ENCODE measurements at regions not wholly inside any gene's neighbourhood (a gene's known extent, or its start where the extent isn't known, plus 50 kb on each side); places are given as distances from the start of the nearest gene placed in this dataset.

- Histone ChIP-seq H3K36me3 (ENCODE audit: control insufficient read depth, insufficient read depth, low read length) (no peaks in the 10 kb centered on the region), H3K4me1 (ENCODE audit: control insufficient read depth, insufficient read depth, low read length) (no peaks in the 10 kb centered on the region), H3K9me3 (ENCODE audit: control insufficient read depth, insufficient read depth, low read length) (no peaks in the 10 kb centered on the region), H3K27me3 (ENCODE audit: control insufficient read depth, insufficient read depth, low read length) (no peaks in the 10 kb centered on the region), H3K4me3 (ENCODE audit: low read depth, low read length) (no peak overlapping the region), H3K9ac (ENCODE audit: low read depth, low read length) (no peak overlapping the region)
Measured at GRCh38 chr3:153657046-153657445, 464.1 kb upstream of the ARHGEF26 start.

- Histone ChIP-seq H3K36me3 (ENCODE audit: control insufficient read depth, insufficient read depth, low read length) (no peaks in the 10 kb centered on the region), H3K9ac (ENCODE audit: low read depth, low read length) (no peak overlapping the region), H3K9me3 (ENCODE audit: control insufficient read depth, insufficient read depth, low read length) (no peaks in the 10 kb centered on the region), H3K27me3 (ENCODE audit: control insufficient read depth, insufficient read depth, low read length) (no peaks in the 10 kb centered on the region), H3K4me1 (ENCODE audit: control insufficient read depth, insufficient read depth, low read length) (no peaks in the 10 kb centered on the region), H3K4me3 (ENCODE audit: low read depth, low read length) (no peak overlapping the region)
Measured at GRCh38 chr3:153657461-153657860, 463.7 kb upstream of the ARHGEF26 start.

DNA sequence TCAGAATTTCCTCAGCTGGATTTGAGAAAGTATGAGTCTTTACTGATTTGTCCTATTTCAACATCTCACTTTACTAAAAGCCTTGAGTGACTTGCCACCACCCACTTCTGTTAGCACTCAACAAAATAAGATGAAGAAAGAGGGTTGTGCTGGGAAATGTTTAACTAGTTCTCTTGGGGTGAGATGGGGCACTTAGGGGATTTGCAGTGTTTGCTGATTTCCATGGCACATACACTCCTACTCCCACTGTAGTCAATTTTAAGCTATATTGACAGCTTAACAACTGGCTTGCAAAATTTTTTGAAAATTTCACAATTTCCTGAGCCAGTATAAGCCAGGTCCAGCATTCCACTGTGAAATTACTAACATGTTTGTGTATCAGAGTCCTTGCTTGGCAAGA, 463.1 kb upstream of the ARHGEF26 start:
- Histone ChIP-seq H3K9me3 (ENCODE audit: control insufficient read depth, insufficient read depth, low read length) (no peaks in the 10 kb centered on the region), H3K36me3 (ENCODE audit: control insufficient read depth, insufficient read depth, low read length) (no peaks in the 10 kb centered on the region), H3K4me1 (ENCODE audit: control insufficient read depth, insufficient read depth, low read length) (no peaks in the 10 kb centered on the region), H3K27me3 (ENCODE audit: control insufficient read depth, insufficient read depth, low read length) (no peaks in the 10 kb centered on the region), H3K9ac (ENCODE audit: low read depth, low read length) (no peak overlapping the region), H3K4me3 (ENCODE audit: low read depth, low read length) (no peak overlapping the region)

DNA sequence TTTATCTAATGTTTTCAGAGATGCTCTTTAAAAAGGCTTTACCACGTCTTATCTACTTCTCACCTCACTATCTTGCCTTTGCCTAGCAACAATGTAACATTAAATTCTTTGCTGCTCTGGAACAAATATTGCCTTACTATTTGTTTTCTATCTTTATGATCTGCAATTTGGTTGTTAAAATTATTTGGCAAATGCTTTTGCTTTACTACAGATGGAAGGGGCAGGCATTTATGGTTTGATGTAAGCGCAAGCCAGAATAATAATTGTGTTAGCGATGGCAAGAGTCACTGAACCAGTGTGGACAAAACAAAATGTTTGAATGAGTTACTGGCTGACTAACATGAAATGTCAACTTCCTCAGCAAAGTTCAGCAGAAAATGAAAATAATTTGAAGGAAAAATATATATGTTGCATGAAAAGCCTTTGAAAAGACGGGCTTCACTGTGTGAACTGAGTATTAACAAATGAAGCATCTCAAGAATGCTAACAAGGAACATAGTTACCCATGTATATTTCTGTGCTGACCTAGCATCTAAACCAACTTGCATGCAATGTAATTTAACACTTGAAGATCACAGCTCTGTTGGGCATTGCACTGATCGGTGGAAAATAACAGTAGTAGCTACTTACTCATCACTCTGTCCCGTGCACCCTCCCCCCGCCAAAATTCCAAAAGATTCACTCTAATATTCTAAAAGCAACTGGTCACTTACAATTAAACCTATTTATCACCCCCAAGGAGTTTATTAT, 454.0 kb upstream of the ARHGEF26 start:
- no peaks in the 10 kb centered on the region for H3K9me3 ChIP-seq (ENCODE audit: control insufficient read depth, insufficient read depth, low read length)
- no peak overlapping the region for H3K4me3 ChIP-seq (ENCODE audit: low read depth, low read length)
- no peak overlapping the region for H3K9ac ChIP-seq (ENCODE audit: low read depth, low read length)
- H3K36me3 ChIP-seq (ENCODE audit: control insufficient read depth, insufficient read depth, low read length), result no peaks in the 10 kb centered on the region
- H3K4me1 ChIP-seq (ENCODE audit: control insufficient read depth, insufficient read depth, low read length), result no peaks in the 10 kb centered on the region
- H3K27me3 ChIP-seq (ENCODE audit: control insufficient read depth, insufficient read depth, low read length), result no peaks in the 10 kb centered on the region

GRCh38 chr3:153669527-153669926, 451.7 kb upstream of the ARHGEF26 start:
- Histone ChIP-seq H3K4me1 (ENCODE audit: control insufficient read depth, insufficient read depth, low read length) (no peaks in the 10 kb centered on the region), H3K27me3 (ENCODE audit: control insufficient read depth, insufficient read depth, low read length) (no peaks in the 10 kb centered on the region), H3K9ac (ENCODE audit: low read depth, low read length) (no peak overlapping the region), H3K9me3 (ENCODE audit: control insufficient read depth, insufficient read depth, low read length) (no peaks in the 10 kb centered on the region), H3K4me3 (ENCODE audit: low read depth, low read length) (no peak overlapping the region), H3K36me3 (ENCODE audit: control insufficient read depth, insufficient read depth, low read length) (no peaks in the 10 kb centered on the region)

DNA sequence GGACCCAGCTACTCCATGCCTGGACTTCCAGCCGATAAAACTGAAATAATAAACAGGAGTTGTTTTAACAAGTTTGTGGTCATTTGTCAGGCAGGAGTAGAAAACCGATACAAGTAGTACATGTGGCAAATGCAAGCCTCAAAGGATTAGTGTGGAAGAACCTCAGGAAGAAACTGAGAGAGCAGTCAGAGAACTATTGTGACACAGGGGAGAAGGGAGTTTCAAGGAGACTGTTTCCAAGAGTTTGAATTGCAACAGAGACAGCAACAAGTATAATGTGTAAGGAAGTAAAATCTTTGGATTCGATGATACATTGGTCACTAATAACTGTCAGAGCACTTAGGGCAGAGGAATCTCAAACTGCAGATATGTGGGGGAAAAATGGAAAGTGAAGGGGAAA, 450.6 kb upstream of the ARHGEF26 start:
- H3K36me3 ChIP-seq (ENCODE audit: control insufficient read depth, insufficient read depth, low read length), result no peaks in the 10 kb centered on the region
- H3K9me3 ChIP-seq (ENCODE audit: control insufficient read depth, insufficient read depth, low read length), result no peaks in the 10 kb centered on the region
- H3K9ac ChIP-seq (ENCODE audit: low read depth, low read length), result no peak overlapping the region
- no peaks in the 10 kb centered on the region for H3K27me3 ChIP-seq (ENCODE audit: control insufficient read depth, insufficient read depth, low read length)
- H3K4me3 ChIP-seq (ENCODE audit: low read depth, low read length), result no peak overlapping the region
- no peaks in the 10 kb centered on the region for H3K4me1 ChIP-seq (ENCODE audit: control insufficient read depth, insufficient read depth, low read length)

DNA sequence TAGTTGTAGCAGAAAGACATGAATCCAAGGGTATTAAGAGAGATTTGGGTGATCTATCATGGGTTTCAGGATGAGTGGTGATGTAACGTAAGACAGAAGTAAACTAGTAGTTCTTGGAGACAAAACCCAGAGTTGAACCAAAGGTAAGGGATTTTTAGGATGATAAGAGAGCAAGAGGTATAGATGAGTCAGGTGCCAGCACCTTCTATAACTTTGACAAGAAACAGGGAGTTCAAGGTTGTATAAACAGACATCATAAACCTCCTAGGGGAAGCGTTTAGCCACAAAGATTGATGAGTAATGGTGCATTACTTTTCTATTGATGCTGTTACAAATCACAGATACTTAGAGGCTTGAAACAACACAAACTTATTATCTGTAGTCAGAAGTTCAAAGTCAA, 447.3 kb upstream of the ARHGEF26 start:
- no peaks in the 10 kb centered on the region for H3K27me3 ChIP-seq (ENCODE audit: control insufficient read depth, insufficient read depth, low read length)
- H3K4me3 ChIP-seq (ENCODE audit: low read depth, low read length), result no peak overlapping the region
- H3K9ac ChIP-seq (ENCODE audit: low read depth, low read length), result no peak overlapping the region
- no peaks in the 10 kb centered on the region for H3K4me1 ChIP-seq (ENCODE audit: control insufficient read depth, insufficient read depth, low read length)
- no peaks in the 10 kb centered on the region for H3K36me3 ChIP-seq (ENCODE audit: control insufficient read depth, insufficient read depth, low read length)
- H3K9me3 ChIP-seq (ENCODE audit: control insufficient read depth, insufficient read depth, low read length), result no peaks in the 10 kb centered on the region

GRCh38 chr3:153679714-153680113, 441.5 kb upstream of the ARHGEF26 start:
- H3K36me3 ChIP-seq (ENCODE audit: control insufficient read depth, insufficient read depth, low read length), result no peaks in the 10 kb centered on the region
- H3K27me3 ChIP-seq (ENCODE audit: control insufficient read depth, insufficient read depth, low read length), result no peaks in the 10 kb centered on the region
- no peaks in the 10 kb centered on the region for H3K4me1 ChIP-seq (ENCODE audit: control insufficient read depth, insufficient read depth, low read length)
- no peak overlapping the region for H3K9ac ChIP-seq (ENCODE audit: low read depth, low read length)
- H3K4me3 ChIP-seq (ENCODE audit: low read depth, low read length), result no peak overlapping the region
- no peaks in the 10 kb centered on the region for H3K9me3 ChIP-seq (ENCODE audit: control insufficient read depth, insufficient read depth, low read length)

DNA sequence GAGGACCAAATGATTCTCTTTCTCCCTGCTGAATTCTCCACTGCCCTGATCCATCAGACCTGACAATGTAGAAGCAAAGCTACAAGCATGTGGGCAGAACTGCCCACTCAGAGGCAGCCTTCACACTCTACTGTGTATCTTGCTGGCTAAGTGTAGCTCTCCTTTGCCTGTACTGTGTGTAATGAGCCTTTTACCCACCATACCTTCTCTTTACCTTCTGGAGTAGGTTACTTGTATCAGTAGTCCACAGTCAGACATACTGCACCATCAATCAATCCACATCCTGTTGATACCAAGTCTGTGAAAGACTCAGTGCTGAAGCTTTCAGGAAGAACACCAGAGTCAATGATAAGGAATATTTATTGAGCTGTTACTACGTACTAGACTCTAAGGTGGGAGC, 440.7 kb upstream of the ARHGEF26 start:
- H3K36me3 ChIP-seq (ENCODE audit: control insufficient read depth, insufficient read depth, low read length), result no peaks in the 10 kb centered on the region
- no peak overlapping the region for H3K9ac ChIP-seq (ENCODE audit: low read depth, low read length)
- H3K9me3 ChIP-seq (ENCODE audit: control insufficient read depth, insufficient read depth, low read length), result no peaks in the 10 kb centered on the region
- H3K27me3 ChIP-seq (ENCODE audit: control insufficient read depth, insufficient read depth, low read length), result no peaks in the 10 kb centered on the region
- H3K4me1 ChIP-seq (ENCODE audit: control insufficient read depth, insufficient read depth, low read length), result no peaks in the 10 kb centered on the region
- no peak overlapping the region for H3K4me3 ChIP-seq (ENCODE audit: low read depth, low read length)

- Histone ChIP-seq H3K4me1 (ENCODE audit: control insufficient read depth, insufficient read depth, low read length) (no peaks in the 10 kb centered on the region), H3K9ac (ENCODE audit: low read depth, low read length) (no peak overlapping the region), H3K9me3 (ENCODE audit: control insufficient read depth, insufficient read depth, low read length) (no peaks in the 10 kb centered on the region), H3K27me3 (ENCODE audit: control insufficient read depth, insufficient read depth, low read length) (no peaks in the 10 kb centered on the region), H3K4me3 (ENCODE audit: low read depth, low read length) (no peak overlapping the region), H3K36me3 (ENCODE audit: control insufficient read depth, insufficient read depth, low read length) (no peaks in the 10 kb centered on the region)
Measured at GRCh38 chr3:153681057-153681456, 440.1 kb upstream of the ARHGEF26 start.

DNA sequence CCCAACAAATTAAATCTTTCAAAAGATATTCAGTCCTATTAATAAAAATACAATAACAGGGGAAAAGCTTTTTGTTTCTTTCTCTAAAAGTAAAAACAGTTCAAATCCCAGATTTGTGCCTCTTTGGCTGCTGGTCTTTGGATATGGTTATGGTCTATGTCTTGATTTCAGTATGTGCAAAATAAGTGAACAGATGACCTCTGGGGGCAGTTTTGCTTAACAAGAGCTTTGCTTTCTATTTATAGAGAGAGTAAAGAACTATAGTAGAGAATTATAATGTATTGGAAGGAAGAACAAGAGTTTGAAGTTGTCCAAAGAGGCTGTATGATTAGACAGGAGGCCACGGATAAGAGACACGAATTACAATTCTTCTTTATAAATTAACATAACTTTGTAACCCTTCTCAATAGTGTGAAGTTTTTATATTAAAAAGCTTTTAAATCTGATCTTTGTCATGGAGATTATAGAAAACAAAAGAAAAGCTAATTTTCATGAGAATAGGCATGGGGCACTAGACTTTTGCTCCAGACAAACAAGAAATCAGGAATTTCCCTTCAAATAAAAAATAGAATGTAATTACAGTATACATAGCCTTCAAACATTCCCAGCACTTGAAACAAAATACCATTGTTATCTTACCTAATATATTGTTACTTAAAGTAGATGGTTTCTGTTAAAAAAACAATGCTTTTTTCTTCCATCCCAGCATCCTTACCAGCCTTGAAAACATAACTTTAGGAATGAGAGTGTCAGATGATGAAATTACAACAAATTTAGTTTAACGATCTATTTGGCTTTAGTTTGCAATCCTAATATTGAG, 432.7 kb upstream of the ARHGEF26 start:
- Histone ChIP-seq H3K9me3 (ENCODE audit: control insufficient read depth, insufficient read depth, low read length) (no peaks in the 10 kb centered on the region), H3K36me3 (ENCODE audit: control insufficient read depth, insufficient read depth, low read length) (no peaks in the 10 kb centered on the region), H3K4me3 (ENCODE audit: low read depth, low read length) (no peak overlapping the region), H3K4me1 (ENCODE audit: control insufficient read depth, insufficient read depth, low read length) (peaks cover 6% of the 10 kb centered on the region), H3K9ac (ENCODE audit: low read depth, low read length) (no peak overlapping the region), H3K27me3 (ENCODE audit: control insufficient read depth, insufficient read depth, low read length) (no peaks in the 10 kb centered on the region)

GRCh38 chr3:153693207-153693606, 428.0 kb upstream of the ARHGEF26 start:
- H3K4me3 ChIP-seq (ENCODE audit: low read depth, low read length), result no peak overlapping the region
- H3K9me3 ChIP-seq (ENCODE audit: control insufficient read depth, insufficient read depth, low read length), result no peaks in the 10 kb centered on the region
- no peaks in the 10 kb centered on the region for H3K36me3 ChIP-seq (ENCODE audit: control insufficient read depth, insufficient read depth, low read length)
- H3K4me1 ChIP-seq (ENCODE audit: control insufficient read depth, insufficient read depth, low read length), result peaks cover 2% of the 10 kb centered on the region
- H3K9ac ChIP-seq (ENCODE audit: low read depth, low read length), result no peak overlapping the region
- H3K27me3 ChIP-seq (ENCODE audit: control insufficient read depth, insufficient read depth, low read length), result no peaks in the 10 kb centered on the region
